ENCODE measurements at regions not wholly inside any gene's neighbourhood (a gene's known extent, or its start where the extent isn't known, plus 50 kb on each side); places are given as distances from the start of the nearest gene placed in this dataset.

- no peak overlapping the region for H3K4me3 ChIP-seq
- no peak for DNase-seq
- H3K27ac ChIP-seq = no peak overlapping the region
- 78 to 91% (median 87%) methylated on average over 5 of the region's 5 CpGs for WGBS, 5 donors
- H3K9me3 ChIP-seq = no peaks in the 10 kb centered on the region
- no peaks in the 10 kb centered on the region for H3K27me3 ChIP-seq
- H3K36me3 ChIP-seq = no peaks in the 10 kb centered on the region
- TF ChIP-seq POLR2AphosphoS5 (IDR thresholded peaks at IDR 0.05) (no peak), EP300 (IDR thresholded peaks at IDR 0.05) (no peak), POLR2A (IDR thresholded peaks at IDR 0.05) (no peak), CTCF (IDR thresholded peaks at IDR 0.05) (no peak)
- intact Hi-C loops (cut with DNase I; ENCODE audit: low total_unique reads) = no loop called here
- H3K4me1 ChIP-seq = no peaks in the 10 kb centered on the region
These were observed 982.9 kb downstream of the TUSC7 start for GRCh38 chr3:117692416-117692995.

- WGBS, 5 donors = 64 to 81% (median 77%) methylated on average over 1 of the region's 1 CpG
- intact Hi-C loops (cut with DNase I; ENCODE audit: low total_unique reads) = no loop called here
- DNase-seq = no peak
- Histone ChIP-seq H3K36me3 (no peaks in the 10 kb centered on the region), H3K27ac (no peak overlapping the region), H3K9me3 (no peaks in the 10 kb centered on the region), H3K4me1 (no peaks in the 10 kb centered on the region), H3K27me3 (no peaks in the 10 kb centered on the region), H3K4me3 (no peak overlapping the region)
- TF ChIP-seq POLR2A (IDR thresholded peaks at IDR 0.05) = no peak
- no peak for TF ChIP-seq CTCF (IDR thresholded peaks at IDR 0.05)
- no peak for TF ChIP-seq EP300 (IDR thresholded peaks at IDR 0.05)
- TF ChIP-seq POLR2AphosphoS5 (IDR thresholded peaks at IDR 0.05) = no peak
These were observed 985.7 kb downstream of the TUSC7 start for GRCh38 chr3:117695321-117695720.

GRCh38 chr3:117695871-117696645 lies 986.5 kb downstream of the TUSC7 start:
- H3K4me1 ChIP-seq = no peaks in the 10 kb centered on the region
- WGBS, 5 donors = 55 to 75% (median 65%) methylated on average over 4 of the region's 4 CpGs
- no peak overlapping the region for H3K27ac ChIP-seq
- no peak for TF ChIP-seq POLR2A (IDR thresholded peaks at IDR 0.05)
- TF ChIP-seq CTCF (IDR thresholded peaks at IDR 0.05) = no peak
- no peak for TF ChIP-seq EP300 (IDR thresholded peaks at IDR 0.05)
- TF ChIP-seq POLR2AphosphoS5 (IDR thresholded peaks at IDR 0.05) = no peak
- intact Hi-C loops (cut with DNase I; ENCODE audit: low total_unique reads) = no loop called here
- H3K27me3 ChIP-seq = no peaks in the 10 kb centered on the region
- no peak for DNase-seq
- no peaks in the 10 kb centered on the region for H3K36me3 ChIP-seq
- H3K4me3 ChIP-seq = no peak overlapping the region
- no peaks in the 10 kb centered on the region for H3K9me3 ChIP-seq

GRCh38 chr3:117696851-117697407 lies 987.4 kb downstream of the TUSC7 start:
- Histone ChIP-seq H3K9me3 (no peaks in the 10 kb centered on the region), H3K4me3 (no peak overlapping the region), H3K4me1 (no peaks in the 10 kb centered on the region), H3K36me3 (no peaks in the 10 kb centered on the region), H3K27me3 (no peaks in the 10 kb centered on the region), H3K27ac (no peak overlapping the region)
- DNase-seq = no peak
- WGBS, 5 donors = 70 to 83% (median 73%) methylated on average over 5 of the region's 5 CpGs
- TF ChIP-seq POLR2AphosphoS5 (IDR thresholded peaks at IDR 0.05) (no peak), CTCF (IDR thresholded peaks at IDR 0.05) (no peak), EP300 (IDR thresholded peaks at IDR 0.05) (no peak), POLR2A (IDR thresholded peaks at IDR 0.05) (no peak)
- intact Hi-C loops (cut with DNase I; ENCODE audit: low total_unique reads) = no loop called here
